Putamen (tissue), 1 donor: ENCODE measurements at regions not wholly inside any gene's neighbourhood (a gene's known extent, or its start where the extent isn't known, plus 50 kb on each side); places are given as distances from the start of the nearest gene placed in this dataset.

Source experiments
- DNase-seq: peaks from one replicate; pipeline ENCODE4 v3.0.0-alpha.2; 2016; ENCODE audit warnings: low spot score

DNA sequence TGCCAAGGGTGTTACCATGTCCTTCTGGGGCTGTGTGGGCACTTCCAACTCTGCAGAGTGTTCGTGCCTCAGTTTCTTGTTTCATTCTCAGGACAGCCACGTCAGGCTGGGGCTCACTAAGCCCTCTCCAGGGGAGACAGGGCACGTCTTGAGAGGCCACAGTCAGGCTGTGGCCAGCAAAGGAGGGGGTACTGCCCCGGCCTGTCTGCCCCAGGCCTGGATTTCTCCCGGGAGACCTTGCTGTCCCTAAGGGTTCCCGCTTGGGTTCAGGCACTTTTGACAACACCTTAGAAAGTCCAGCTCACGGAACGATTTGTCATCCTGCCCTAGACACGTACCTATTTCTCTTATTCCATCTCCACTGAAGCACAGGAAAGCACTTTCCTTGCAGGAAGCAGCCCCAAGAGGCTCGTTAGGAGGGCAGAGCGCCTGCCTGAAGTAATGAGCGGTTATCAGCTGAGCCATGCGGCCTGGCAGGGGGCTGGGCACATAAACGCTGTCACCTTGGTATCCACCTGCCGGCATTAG is 290.4 kb upstream of the RTL1 start:
- no peak for DNase-seq

DNA sequence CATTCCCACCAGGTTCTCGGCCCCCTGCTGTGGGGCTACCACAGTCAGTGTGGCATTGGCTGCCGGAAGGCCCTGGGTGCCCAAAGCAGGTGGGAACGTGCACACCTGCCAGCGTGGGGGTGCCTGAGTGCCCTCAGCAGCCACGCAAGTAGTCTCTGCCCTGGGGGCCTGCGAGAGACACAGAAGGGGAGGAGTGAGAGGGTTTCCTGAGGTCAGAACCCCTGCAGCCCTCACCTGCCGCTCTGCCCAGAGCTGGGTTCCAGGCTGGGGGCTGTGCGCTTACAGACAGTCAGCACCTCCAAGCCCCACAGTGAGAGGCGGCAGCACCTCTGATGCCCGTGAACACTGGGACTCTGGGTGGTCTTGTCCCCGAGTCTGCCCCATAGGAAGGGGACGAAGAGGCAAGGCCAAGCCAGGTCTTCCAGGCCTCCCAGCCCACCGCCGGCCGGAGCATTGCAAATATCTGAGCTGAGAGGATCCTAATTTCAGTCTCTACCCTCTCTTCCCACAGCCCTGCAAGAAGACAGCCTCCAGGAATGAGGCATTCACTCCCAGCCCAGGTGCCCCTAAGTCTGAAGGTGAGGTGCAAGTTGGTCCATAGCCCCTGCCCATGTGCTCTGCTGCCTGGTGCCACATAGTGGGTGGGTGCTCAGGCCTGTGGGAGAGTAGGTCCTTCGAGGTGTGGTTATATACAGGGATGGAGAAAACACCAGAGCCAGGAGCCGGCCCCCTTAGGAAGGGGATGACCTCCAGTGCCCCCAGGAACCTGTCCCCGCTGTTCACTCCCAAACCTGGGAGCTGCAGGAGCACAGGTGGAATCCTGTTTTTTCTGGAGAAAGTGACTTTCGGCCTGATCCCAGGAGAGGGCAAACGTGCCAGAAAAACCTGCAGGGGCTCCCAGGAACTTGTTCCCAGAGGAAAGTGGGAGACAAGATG is 291.1 kb upstream of the RTL1 start:
- DNase-seq = no peak

DNA sequence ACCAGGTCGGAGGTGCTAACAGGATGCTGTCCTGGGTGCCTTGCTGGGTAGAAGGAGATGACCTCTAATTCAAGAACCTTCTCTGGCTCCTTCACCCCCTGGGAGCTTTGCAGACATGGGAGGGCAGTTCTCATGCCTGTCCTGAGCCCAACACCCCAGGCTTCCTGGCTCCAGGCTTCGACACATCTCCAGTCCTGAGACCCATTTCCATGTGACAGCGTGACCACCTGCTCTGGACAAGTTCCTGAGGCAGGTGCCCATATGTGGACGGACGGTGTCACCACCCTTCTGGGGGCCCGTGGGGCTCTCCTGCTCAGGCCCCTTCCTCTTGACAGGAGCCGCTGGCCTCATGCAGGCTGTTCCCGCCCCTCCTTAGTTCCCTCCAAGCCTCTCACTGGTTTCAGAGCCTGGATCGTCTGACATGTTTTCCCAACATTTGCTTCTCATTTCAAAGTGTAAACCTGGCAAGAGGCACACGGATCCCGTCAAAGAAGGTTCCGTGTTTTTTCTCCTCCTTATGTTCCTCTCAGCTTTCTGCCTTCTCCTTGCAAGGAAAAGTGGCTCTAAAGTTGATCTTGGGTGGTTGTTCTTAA is 291.9 kb upstream of the RTL1 start:
- DNase-seq = no peak

DNA sequence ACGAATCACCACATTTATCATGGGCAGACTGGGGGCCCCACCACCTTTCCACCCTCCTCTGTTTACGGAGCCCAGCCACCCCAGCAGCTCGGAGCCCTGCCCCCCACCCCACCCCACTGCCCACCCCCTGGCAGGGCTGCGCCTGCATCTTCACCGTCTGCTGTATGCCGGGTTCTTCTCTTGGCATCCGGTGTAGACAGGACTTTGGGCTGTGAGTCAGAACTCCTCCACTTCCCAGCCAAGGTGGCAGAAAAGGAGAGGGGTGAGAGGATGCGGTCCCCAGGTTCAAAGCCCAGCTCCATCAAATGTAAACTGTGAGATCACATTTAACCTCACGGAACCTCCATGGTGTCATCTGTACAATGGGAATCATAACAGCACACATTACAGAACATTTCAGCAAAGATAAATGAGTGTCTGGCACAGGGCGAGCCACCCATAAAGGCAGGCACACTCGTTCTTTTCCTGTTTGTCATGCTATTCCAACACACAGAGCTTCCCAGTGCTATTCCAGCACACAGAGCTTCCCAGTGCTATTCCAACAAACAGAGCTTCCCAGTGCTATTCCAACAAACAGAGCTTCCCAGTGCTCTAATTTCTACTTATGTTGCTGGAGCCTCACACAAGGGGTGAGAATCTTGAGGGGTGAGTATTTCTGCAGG is 292.7 kb upstream of the RTL1 start:
- DNase-seq = no peak

DNA sequence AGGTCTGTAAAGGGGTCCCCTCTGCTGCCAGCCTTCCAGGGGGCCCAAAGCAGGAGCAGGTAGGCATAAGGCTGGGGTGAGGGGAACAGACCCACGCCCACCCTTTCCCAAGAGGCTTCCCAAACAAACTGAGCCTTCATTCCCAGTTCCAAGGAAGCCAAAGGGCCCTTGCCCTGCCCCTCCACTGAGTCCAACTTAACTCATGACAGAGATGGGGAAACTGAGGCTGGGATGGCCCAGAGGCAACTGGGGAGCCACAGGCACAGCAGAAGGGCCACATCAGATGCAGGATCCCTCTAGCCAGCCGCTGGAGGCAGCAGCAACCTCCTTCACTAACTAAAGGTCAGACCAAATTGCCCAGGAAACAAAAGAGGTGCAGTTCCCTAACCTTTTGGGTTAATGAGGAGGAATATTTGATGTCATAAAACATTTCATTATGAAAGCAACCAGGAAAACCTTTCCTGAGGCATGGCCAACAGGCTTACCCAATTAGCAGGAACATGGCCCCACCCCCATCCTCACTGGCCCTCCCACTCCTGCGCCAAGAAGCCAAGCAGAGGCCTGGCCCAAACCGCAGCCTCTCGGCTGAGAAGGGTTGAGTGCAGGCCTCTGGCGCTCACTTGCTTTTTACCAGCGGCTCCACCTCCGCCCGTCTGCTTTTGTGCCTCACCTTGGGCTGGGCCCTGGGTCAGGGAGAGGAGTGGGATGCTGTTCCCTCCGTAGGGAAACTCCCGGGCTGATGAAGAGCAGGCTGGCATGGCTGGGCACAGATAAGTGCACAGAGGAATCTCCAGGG is 293.5 kb upstream of the RTL1 start:
- DNase-seq = no peak

DNA sequence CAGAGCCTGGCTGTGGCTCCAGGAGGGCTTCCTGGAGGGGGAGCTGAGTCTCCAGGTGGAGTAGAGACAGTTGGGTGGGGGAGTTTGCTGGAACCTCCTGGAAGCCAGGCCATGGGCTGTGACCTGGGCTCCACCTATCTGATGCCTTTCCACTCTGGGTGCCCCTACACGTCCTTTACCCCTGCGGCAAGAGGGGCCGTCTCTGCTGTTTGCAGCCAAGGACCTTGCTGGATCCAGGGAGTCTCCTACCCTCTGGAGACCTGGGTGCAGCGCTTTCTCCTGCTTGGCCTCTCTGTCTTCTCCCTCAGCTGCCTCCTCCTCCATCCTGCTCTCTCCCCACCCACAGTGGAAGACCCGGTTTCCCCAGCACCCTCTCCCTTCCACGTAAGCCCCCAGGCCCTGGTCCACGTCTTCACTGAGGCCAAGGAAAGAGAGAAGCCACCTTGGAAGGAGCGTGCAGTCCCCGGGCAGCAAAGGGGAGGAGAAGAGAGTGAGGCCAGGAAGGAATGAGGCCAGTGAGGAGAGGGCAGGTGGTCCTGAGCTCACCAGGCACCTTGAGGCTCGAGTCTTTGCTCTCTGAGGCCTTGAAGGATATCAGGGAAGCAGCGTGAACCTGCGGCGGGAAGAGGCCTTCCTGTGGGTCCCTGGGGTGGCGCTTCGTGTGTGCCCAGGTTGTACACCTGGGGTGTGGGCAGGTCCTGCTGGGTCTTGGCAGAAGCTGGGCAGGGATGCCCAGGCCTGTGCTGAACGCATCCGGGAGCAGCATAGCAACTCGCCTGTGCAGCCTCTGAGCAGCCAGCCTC is 294.3 kb upstream of the RTL1 start:
- no peak for DNase-seq

DNA sequence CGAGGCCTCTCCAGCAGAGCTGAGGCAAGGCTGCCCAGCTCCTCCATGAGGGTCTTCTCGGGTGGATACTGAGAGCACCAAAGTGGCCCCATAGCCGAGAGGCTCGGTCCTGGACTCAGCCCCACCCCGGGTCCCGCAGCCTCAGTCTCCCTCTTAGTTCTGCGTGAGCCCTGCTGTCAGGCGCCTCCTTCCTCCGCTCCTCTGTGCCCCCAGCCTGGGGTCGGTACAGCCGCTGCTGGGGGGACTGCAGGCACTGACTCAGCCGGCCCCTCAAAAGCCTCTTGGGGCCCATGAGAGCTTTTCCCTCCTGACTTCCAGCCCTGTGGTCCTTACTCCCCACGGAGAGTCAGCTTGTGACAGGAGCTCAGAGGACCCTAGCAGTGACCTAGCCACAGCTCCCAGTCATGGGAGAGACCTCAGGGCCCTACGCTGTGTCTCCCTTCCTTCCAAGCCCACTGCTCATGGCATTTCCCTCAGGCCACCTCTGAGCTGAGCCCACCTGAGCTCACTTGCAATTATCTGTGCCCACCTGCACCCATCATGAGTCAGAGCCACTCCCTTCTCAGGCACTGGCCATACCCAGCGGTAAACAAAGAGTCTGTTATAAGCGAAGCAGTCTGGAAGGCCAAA is 295.0 kb upstream of the RTL1 start:
- no peak for DNase-seq

DNA sequence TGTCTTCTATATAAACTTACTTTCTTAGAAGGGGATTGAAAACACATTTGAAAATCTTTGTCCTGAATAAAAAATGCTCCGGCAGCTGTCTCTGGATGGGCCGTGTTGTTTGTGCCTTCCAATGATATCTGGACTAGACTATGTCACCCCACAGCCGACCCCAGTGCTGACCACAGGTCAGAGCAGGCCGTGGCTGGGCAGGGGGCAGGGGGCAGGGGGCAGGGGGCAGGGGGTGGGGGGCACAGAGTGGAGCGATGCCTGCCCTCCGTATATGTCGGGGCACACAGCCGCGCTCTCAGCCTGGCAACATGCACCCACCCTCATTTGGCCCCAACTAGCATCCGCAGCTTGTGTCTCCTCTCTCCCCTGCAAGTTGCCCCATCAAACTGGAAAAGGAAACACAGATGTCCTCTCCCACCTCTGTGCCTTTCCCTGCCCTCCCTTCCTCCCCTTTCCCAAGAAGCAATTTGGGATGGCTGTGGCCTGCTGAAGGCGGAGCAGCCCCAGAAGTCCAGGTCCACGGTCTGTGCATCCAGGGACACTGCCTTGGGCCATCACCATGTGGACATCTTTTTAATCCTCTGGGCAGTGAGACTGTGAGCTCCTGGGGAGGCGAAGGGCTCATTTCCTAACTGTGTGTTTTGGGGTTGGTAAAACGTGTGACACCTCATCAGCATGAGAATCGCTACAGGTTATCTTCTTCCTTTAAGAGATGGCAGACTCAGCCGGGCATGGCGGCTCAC is 295.7 kb upstream of the RTL1 start:
- DNase-seq = no peak

DNA sequence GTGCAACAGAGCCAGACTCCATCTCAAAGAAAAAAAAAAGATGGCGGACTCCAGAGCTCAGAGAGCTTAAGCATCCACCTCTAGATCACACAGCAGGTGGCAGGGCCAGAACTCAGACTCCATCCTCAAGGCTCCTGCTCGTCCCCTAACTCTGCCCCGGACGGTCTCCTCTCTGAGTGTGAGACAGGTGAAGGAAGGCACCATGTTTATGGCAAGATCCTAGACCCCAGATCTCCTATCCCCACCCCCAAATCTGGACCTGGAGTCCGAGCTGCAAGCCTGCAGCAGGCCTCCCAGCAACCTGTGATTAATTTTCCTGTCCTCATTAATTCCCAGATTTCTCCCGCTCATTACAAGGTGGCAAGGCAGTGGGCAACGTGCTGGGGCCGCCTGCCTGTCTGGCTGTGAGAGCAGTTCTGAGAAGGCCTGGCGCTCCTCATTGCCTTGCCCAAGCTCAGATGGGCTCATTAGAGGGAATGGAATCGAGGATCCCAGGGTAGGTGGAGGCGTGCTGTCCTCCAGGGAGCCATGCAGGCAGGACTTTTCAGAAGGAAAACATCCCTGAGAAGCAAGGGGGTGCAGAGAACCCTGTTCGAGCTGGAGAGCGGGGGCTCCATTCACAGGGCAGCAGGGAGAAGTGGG is 296.6 kb upstream of the RTL1 start:
- DNase-seq = no peak

DNA sequence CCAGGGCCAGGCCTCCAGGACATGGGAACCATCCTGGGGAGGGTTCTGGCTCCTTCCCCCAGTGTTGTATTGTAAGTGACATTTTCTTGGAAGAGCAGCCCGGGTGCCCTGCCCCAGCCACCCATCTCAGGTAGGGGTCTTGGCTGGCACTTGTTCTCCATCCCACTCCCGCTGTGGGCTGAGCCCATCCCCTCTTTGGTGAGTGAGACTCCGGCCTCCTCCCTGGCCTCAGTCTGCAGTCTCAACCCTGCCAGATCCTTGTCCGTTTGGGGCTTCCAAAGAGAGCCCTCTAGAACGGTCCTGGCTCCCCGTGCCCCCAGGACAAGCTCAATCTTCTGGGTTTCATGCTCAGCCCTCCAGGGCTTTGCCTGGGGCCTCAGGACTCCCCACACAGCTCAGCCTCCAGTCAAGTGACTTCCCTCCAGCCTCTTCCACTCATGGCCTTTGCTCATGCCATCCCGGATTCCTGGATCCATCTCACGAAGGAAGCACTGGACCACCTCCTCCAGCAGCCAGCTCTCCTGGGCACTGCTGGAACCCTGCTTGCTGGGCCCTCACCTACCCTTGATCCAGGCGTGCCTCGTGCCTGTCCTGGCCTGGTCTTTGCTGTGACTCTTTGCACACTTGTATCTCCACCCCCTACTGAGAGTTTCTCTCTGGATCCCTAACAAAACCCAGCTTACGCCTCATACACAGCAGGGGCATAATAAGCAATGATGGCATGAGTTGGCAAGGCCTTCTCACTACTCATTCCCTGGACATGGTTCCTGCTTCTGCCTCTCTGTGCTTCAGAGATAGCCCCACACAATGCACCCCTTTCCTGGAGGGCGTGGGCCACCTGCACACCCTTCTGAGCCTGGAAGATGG is 297.4 kb upstream of the RTL1 start:
- DNase-seq = no peak

DNA sequence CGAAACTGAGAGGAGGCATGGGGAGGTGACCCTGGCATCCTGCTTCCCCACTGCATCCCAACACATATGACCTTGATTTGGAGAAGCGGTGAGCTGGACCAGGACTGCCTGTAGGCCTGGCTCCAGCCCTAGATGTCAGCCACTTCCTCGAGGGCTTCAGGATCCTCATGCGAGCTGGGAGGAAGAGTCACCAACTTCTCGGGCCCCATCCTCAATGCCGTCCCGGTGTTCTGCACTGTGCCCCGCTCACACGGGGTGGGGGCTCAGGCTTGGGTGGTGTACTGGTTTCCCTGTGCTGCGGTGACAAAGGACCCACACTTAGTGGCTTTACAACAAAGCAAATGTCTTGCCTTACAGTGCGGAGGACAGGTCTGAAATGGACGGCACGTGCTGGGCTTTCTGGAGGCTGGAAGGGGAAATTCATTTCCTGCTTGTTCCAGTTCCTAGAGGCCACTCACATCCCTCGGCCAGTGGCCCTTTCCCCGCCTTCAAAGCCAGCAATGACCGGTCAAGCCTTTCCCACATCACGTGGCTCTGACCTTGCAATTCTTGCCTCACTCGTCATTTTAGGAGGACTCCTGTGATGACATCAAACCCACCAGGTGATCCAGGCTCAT is 298.1 kb upstream of the RTL1 start:
- no peak for DNase-seq

DNA sequence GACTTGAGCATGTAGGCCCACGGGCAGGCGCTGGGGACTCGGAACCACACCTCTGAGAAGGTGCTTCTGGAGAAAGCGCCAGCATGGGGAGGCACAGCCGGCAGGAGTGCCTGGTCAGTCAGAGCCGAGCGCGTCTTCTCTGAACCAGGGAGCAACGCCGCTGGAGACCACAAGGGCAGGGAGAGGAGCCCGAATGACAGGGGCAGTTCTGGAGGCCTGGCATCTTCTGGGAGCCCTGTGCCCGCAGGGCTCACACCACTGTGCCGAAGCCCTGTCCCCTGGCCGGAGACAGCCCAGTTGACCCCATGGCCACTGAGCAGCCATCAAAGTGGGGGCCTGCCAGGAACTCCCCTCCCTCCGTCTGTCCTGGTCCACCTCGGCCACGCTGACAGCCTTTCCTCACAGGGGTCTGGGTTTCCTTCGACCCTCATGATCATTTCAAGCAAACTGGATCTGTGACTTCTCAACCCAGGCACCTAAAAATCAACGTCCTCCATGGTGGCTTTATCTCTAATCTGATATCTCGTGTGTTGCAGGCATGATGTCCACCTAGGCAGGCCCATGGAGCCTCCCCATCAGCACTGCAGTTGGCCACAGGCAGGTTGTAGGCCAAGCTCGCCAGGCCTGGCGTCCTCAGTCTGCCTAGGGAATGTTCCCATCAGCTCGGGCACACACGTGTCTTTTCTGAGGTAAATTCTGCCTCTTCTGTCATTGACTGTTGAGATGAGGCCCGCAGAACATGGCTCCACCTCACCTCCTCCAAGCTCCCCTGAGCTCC is 299.3 kb upstream of the RTL1 start:
- DNase-seq = no peak

DNA sequence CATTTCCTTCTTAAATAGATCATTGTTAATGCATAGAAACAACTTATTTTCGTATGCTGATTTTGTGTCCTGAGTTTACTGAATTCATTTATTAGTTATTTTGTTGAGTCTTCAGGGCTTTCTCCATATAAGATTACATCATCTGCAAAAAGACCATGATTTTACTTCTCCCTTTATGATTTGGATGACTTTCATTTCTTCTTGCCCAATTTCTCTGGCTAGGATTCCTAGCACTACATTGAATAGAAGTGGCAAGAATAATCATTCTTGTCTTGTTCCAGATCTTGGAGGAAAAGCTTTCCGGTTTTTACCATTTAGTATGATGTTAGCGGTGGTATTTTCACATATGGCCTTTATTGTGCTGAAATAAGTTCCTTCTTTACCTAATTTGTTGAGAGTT is 303.0 kb upstream of the RTL1 start:
- DNase-seq = no peak

DNA sequence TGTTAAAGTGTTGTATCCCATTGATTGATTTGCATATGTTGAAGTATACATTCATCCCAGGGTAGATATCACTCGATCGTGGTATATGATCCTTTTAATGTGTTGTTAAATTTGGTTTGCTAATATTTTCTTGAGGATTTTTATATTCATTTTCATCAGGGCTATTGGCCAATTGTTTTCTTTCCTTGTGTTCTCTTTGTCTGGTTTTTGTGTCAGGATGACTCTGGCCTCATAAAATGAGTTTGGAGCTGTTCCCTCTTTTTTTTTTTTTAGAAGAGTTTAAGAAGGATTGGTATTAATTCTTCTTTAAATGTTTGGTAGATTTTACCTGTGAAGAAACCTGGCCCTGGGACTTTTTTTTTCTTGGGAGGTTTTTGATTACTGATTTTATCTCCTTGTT is 303.5 kb upstream of the RTL1 start:
- DNase-seq = no peak

DNA sequence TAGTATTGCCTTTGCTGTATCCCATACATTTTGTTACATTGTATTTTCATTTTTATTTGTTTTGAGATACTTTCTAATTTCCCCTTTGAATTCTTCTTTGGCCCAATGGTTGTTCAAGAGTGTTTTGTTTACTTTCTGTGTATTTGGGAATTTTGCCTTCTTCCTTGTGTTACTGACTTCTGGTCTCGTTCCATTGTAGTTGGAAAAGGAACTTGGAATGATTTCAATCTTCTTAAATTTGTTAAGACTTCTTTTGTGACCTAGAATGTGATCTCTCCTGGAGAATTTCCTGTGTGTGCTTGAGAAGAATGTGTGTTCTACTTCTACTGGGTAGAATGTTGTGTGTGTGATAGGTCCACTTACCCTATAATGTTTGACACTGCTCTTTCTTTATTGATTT is 304.4 kb upstream of the RTL1 start:
- DNase-seq = no peak

DNA sequence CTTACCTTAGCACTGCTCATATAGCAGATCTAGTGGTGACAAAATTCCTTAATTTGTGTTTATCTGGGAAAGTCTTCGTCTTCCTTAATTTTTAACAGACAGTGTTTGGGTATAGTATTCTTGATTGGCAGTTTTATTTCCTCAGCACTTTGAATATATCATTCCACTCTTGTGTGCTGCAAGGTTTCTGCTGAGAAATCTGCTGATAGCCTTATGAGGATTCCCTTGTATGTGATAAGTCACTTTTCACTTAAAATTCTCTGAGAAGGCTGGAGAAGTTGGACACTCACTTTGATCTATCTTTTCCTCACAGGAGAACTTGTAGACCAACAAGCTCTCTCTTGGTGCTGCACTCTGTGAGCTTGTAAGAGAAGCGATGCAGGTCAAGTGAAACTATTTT is 306.1 kb upstream of the RTL1 start:
- no peak for DNase-seq

DNA sequence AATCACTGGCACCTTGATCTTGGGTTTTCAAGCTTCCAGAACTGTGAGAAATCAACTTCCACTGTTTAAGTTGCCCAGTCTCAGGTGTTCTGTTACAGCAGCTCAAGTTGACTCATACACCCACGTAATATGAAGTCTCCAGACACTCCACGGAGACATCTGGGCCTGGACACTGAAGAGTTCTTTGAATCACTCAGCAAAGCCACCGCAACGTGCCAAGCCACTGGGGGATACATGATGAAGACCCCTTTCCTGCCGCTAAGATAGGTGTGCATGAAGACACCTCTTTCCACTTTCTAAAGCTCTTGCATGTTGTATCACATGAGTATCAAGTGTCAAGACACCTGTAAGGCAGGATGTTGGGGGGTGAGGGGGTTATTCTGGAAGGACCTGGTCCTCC is 311.7 kb upstream of the RTL1 start:
- DNase-seq = no peak
